Mesenchymal stem cell (in vitro differentiated cells and primary cell): ENCODE measurements at regions not wholly inside any gene's neighbourhood (a gene's known extent, or its start where the extent isn't known, plus 50 kb on each side); places are given as distances from the start of the nearest gene placed in this dataset.

ENCODE experiments used
- DNase-seq: peaks from one replicate; pipeline ENCODE4 v3.0.0-alpha.2; 2013
- H2AFZ ChIP-seq: one replicate; pipeline ENCODE4 v1.6.1; 2013; ENCODE audit warnings: low read depth, mild to moderate bottlenecking, control low read depth, inconsistent platforms, low read length, moderate library complexity
- H2AK5ac ChIP-seq: 2 replicates; pipeline ENCODE4 v1.6.1; 2013; ENCODE audit warnings: low read length, moderate library complexity, mild to moderate bottlenecking, inconsistent platforms; ENCODE audit not compliant: severe bottlenecking
- H2BK120ac ChIP-seq: one replicate; pipeline ENCODE4 v1.6.1; 2013; ENCODE audit warnings: low read depth, mild to moderate bottlenecking, inconsistent platforms, low read length, moderate library complexity
- H2BK12ac ChIP-seq, 2 experiments: one replicate each; pipeline ENCODE4 v1.6.1; 2013; ENCODE audit warnings: inconsistent platforms in 2 of 2, low read length in 2 of 2, mild to moderate bottlenecking in 2 of 2, moderate library complexity in 2 of 2, control low read depth in 1 of 2
- H2BK15ac ChIP-seq: one replicate; pipeline ENCODE4 v1.6.1; 2013; ENCODE audit warnings: mild to moderate bottlenecking, low read depth, inconsistent platforms; ENCODE audit not compliant: poor library complexity, severe bottlenecking
- H2BK5ac ChIP-seq: 2 replicates; pipeline ENCODE4 v1.6.1; 2013; ENCODE audit warnings: low read depth, mild to moderate bottlenecking, low read length, control low read depth, inconsistent platforms; ENCODE audit not compliant: poor library complexity, severe bottlenecking
- H3K14ac ChIP-seq, 2 experiments: one replicate each; pipeline ENCODE4 v1.6.1; 2013; ENCODE audit warnings: inconsistent platforms in 2 of 2, low read length in 2 of 2, control low read depth in 1 of 2, mild to moderate bottlenecking in 1 of 2, moderate library complexity in 1 of 2
- H3K18ac ChIP-seq, 2 experiments: one replicate each; pipeline ENCODE4 v1.6.1; 2013; ENCODE audit warnings: inconsistent platforms in 2 of 2, low read length in 2 of 2, control low read depth in 1 of 2, low read depth in 1 of 2, mild to moderate bottlenecking in 1 of 2
- H3K23ac ChIP-seq, 2 experiments: one replicate each; pipeline ENCODE4 v1.6.1; 2013; ENCODE audit warnings: inconsistent platforms in 2 of 2, low read length in 2 of 2, mild to moderate bottlenecking in 2 of 2, moderate library complexity in 2 of 2, control low read depth in 1 of 2
- H3K27ac ChIP-seq: 2 replicates; pipeline ENCODE4 v1.5.1; 2013; ENCODE audit warnings: mild to moderate bottlenecking, moderate library complexity, low read length, control low read depth, inconsistent platforms; ENCODE audit not compliant: poor library complexity, severe bottlenecking
- H3K27me3 ChIP-seq, 2 experiments: 2 replicates each; pipeline versions ENCODE4 v1.6.1 to v1.7.0; 2013; ENCODE audit warnings: low read length in 2 of 2, mild to moderate bottlenecking in 2 of 2, moderate library complexity in 2 of 2, control low read depth in 1 of 2, inconsistent platforms in 1 of 2; ENCODE audit not compliant: control insufficient read depth in 1 of 2, insufficient read depth in 1 of 2
- H3K36me3 ChIP-seq, 2 experiments: 2 replicates each; pipeline versions ENCODE4 v1.6.1 to v1.7.0; 2013; ENCODE audit warnings: low read length in 2 of 2, control low read depth in 1 of 2, inconsistent platforms in 1 of 2, low read depth in 1 of 2, mild to moderate bottlenecking in 1 of 2; ENCODE audit not compliant: insufficient read depth in 2 of 2, control insufficient read depth in 1 of 2
- H3K4ac ChIP-seq, 2 experiments: one replicate each; pipeline ENCODE4 v1.6.1; 2013; ENCODE audit warnings: inconsistent platforms in 2 of 2, low read length in 2 of 2, mild to moderate bottlenecking in 2 of 2, moderate library complexity in 2 of 2, control low read depth in 1 of 2, low read depth in 1 of 2
- H3K4me1 ChIP-seq: 2 replicates; pipeline ENCODE4 v1.6.1; 2013; ENCODE audit warnings: low read depth, low read length, control low read depth; ENCODE audit not compliant: control insufficient read depth, insufficient read depth
- H3K4me2 ChIP-seq: 2 replicates; pipeline ENCODE4 v1.6.1; 2013; ENCODE audit warnings: low read length, mild to moderate bottlenecking, inconsistent platforms; ENCODE audit not compliant: poor library complexity, severe bottlenecking
- H3K4me3 ChIP-seq, 2 experiments: 2 replicates each; pipeline versions ENCODE4 v1.5.1 to v1.7.0; 2013; ENCODE audit warnings: low read length in 2 of 2, mild to moderate bottlenecking in 2 of 2, control low read depth in 1 of 2, low read depth in 1 of 2; ENCODE audit not compliant: insufficient read depth in 1 of 2
- H3K79me1 ChIP-seq: replicated peaks from 2 replicates; pipeline ENCODE4 v1.6.1; 2013; ENCODE audit warnings: mild to moderate bottlenecking, control low read depth, low read length, inconsistent platforms; ENCODE audit not compliant: poor library complexity, severe bottlenecking
- H3K9ac ChIP-seq: 2 replicates; pipeline ENCODE4 v1.7.0; 2013; ENCODE audit warnings: mild to moderate bottlenecking, low read length, moderate library complexity
- H3K9me3 ChIP-seq: 2 replicates; pipeline ENCODE4 v1.7.0; 2013; ENCODE audit warnings: mild to moderate bottlenecking, low read length; ENCODE audit not compliant: control insufficient read depth
- H4K8ac ChIP-seq: one replicate; pipeline ENCODE4 v1.6.1; 2013; ENCODE audit warnings: inconsistent platforms, mild to moderate bottlenecking, low read length, moderate library complexity
- H4K91ac ChIP-seq: one replicate; pipeline ENCODE4 v1.6.1; 2013; ENCODE audit warnings: mild to moderate bottlenecking, low read length, inconsistent platforms
- WGBS: methylation state at CpG from one replicate; pipeline ENCODE4 v1.1.7; 2013; ENCODE audit warnings: mixed read lengths; 5-methylcytosine and 5-hydroxymethylcytosine counted together

DNA sequence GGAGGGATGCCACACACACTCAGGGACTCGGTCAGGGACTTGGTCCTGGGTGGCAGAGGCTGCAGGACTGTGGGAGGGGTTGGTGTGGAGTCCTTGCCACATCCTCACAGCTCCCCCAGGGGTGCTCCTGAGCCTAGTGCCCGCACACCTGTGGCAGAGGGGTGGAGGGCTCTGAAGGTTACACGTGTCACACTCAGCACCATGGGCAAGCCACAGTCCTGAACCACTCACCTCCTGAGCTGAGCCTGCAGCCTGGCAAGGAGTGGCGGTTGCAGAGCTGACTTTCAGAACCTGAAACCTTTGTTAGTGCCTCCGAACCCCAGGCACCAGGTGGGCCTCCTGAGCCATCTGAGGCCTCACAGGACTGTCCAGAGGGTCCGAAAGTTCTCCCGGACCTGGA is 249.2 kb upstream of the C1orf174 start:
- Histone ChIP-seq H2AK5ac (no peak overlapping the region), H2AFZ (no peak overlapping the region), H3K79me1 (no peaks in the 10 kb centered on the region), H2BK15ac (no peak overlapping the region), H3K27ac (no peak overlapping the region), H3K4me1 (no peaks in the 10 kb centered on the region), H3K4me3 (no peak overlapping the region), H3K4me2 (no peak overlapping the region), H3K4ac (no peak overlapping the region), H3K23ac (no peak overlapping the region), H3K27me3 (no peaks in the 10 kb centered on the region), H2BK120ac (no peak overlapping the region), H4K91ac (no peak overlapping the region), H2BK12ac (no peak overlapping the region), H4K8ac (no peak overlapping the region), H3K9ac (no peak overlapping the region), H2BK5ac (no peak overlapping the region), H3K36me3 (no peaks in the 10 kb centered on the region), H3K14ac (no peak overlapping the region), H3K9me3 (peaks cover 5% of the 10 kb centered on the region), H3K18ac (no peak overlapping the region)
- 72% methylated on average over 7 of the region's 7 CpGs for WGBS
- no peak for DNase-seq

DNA sequence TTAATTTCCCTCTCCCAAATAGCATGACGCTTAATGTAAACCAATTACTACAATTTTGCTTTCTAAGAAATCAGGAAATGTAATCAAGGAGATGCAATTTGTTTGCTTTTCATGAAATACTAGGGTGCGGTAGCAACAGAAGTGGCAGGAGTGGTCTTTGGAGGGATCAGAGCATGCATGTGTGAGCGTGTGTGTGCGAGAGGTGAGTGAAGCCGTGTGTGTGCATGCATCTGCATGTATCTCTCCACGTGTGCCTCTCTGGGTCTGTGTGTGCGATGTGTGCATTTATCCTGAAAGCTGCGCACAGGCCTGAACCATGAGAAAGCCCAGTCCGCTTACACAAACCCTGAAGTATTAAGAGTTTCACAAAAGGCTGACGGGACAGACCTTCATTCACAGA is 249.8 kb upstream of the C1orf174 start:
- no peak overlapping the region for H3K14ac ChIP-seq
- H3K79me1 ChIP-seq, result no peaks in the 10 kb centered on the region
- H3K9ac ChIP-seq, result no peak overlapping the region
- H3K4me2 ChIP-seq, result no peak overlapping the region
- no peak overlapping the region for H4K8ac ChIP-seq
- no peak overlapping the region for H2AFZ ChIP-seq
- H3K23ac ChIP-seq, result no peak overlapping the region
- H2BK15ac ChIP-seq, result no peak overlapping the region
- no peaks in the 10 kb centered on the region for H3K36me3 ChIP-seq
- 83% methylated on average over 9 of the region's 10 CpGs for WGBS
- no peak overlapping the region for H3K27ac ChIP-seq
- H2BK120ac ChIP-seq, result no peak overlapping the region
- no peak overlapping the region for H4K91ac ChIP-seq
- H3K4ac ChIP-seq, result no peak overlapping the region
- H3K27me3 ChIP-seq, result no peaks in the 10 kb centered on the region
- H2BK12ac ChIP-seq, result no peak overlapping the region
- H3K4me3 ChIP-seq, result no peak overlapping the region
- H3K18ac ChIP-seq, result no peak overlapping the region
- H3K9me3 ChIP-seq, result no peaks in the 10 kb centered on the region
- DNase-seq, result no peak
- H3K4me1 ChIP-seq, result no peaks in the 10 kb centered on the region
- H2AK5ac ChIP-seq, result no peak overlapping the region
- no peak overlapping the region for H2BK5ac ChIP-seq

DNA sequence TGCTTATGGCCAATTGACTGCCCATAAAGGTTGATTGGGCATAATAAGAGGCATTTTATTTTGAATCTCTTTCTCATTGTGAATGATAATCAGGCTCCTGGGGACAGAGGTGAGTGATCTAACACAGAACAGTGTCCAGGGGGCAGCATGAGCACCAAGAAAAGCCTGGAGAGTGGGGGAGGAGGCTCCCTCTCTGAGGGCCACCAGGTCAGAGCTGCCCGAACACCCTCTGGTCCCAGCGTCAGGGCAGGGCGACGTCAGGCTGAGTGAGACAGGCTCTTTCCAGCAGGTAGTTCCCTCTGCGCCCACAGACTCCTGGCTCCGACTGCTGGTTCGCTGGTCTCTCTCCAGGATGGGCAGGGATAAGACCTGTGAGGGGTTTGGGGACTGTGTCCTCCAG is 250.2 kb upstream of the C1orf174 start:
- no peak overlapping the region for H2BK15ac ChIP-seq
- H3K36me3 ChIP-seq, result no peaks in the 10 kb centered on the region
- no peaks in the 10 kb centered on the region for H3K4me1 ChIP-seq
- H2BK12ac ChIP-seq, result no peak overlapping the region
- no peak overlapping the region for H2AK5ac ChIP-seq
- no peak overlapping the region for H2BK5ac ChIP-seq
- no peak overlapping the region for H2AFZ ChIP-seq
- H3K27ac ChIP-seq, result no peak overlapping the region
- H2BK120ac ChIP-seq, result no peak overlapping the region
- H4K8ac ChIP-seq, result no peak overlapping the region
- no peaks in the 10 kb centered on the region for H3K27me3 ChIP-seq
- no peak overlapping the region for H3K4me3 ChIP-seq
- no peak overlapping the region for H3K9ac ChIP-seq
- H3K79me1 ChIP-seq, result no peaks in the 10 kb centered on the region
- H3K18ac ChIP-seq, result no peak overlapping the region
- H3K4me2 ChIP-seq, result no peak overlapping the region
- 84% methylated on average over 7 of the region's 7 CpGs for WGBS
- no peak overlapping the region for H3K4ac ChIP-seq
- H3K23ac ChIP-seq, result no peak overlapping the region
- no peak overlapping the region for H3K14ac ChIP-seq
- no peak for DNase-seq
- H3K9me3 ChIP-seq, result no peaks in the 10 kb centered on the region
- no peak overlapping the region for H4K91ac ChIP-seq

DNA sequence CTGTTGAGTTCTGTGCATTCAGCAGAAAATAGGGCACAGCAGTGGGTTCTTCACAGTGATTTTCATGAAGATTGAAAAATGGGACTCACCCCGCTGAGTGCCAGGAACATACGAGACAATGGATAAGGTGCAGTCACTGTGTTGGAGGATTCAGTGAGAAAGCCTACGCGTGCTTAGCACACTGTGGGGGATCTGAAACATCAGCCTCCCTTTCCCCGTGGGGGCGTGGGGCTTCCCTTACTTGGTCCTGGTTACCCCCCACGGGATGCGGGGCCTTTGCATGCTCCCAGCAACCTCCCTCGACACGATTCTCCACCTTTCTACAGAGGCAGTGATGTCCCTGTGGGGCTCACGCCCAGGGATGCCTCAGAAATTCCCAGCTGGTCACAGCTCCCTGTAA is 252.2 kb upstream of the C1orf174 start:
- Histone ChIP-seq H3K14ac (no peak overlapping the region), H2AK5ac (no peak overlapping the region), H3K27me3 (no peaks in the 10 kb centered on the region), H3K36me3 (no peaks in the 10 kb centered on the region), H2AFZ (no peak overlapping the region), H3K18ac (no peak overlapping the region), H3K4me2 (no peak overlapping the region), H2BK15ac (no peak overlapping the region), H3K9me3 (no peaks in the 10 kb centered on the region), H3K23ac (no peak overlapping the region), H2BK5ac (no peak overlapping the region), H2BK120ac (no peak overlapping the region), H3K79me1 (no peaks in the 10 kb centered on the region), H3K4me3 (no peak overlapping the region), H3K27ac (no peak overlapping the region), H2BK12ac (no peak overlapping the region), H4K91ac (no peak overlapping the region), H3K4me1 (no peaks in the 10 kb centered on the region), H3K4ac (no peak overlapping the region), H4K8ac (no peak overlapping the region), H3K9ac (no peak overlapping the region)
- no peak for DNase-seq
- WGBS, result 85% methylated on average over 11 of the region's 11 CpGs
